Effector CD8-positive, alpha-beta T cell (primary cell): ENCODE measurements at regions not wholly inside any gene's neighbourhood (a gene's known extent, or its start where the extent isn't known, plus 50 kb on each side); places are given as distances from the start of the nearest gene placed in this dataset.

Experiments
- DNase-seq: peaks from one replicate; lab custom pipeline; 2025; lab: John Stamatoyannopoulos, UW

DNA sequence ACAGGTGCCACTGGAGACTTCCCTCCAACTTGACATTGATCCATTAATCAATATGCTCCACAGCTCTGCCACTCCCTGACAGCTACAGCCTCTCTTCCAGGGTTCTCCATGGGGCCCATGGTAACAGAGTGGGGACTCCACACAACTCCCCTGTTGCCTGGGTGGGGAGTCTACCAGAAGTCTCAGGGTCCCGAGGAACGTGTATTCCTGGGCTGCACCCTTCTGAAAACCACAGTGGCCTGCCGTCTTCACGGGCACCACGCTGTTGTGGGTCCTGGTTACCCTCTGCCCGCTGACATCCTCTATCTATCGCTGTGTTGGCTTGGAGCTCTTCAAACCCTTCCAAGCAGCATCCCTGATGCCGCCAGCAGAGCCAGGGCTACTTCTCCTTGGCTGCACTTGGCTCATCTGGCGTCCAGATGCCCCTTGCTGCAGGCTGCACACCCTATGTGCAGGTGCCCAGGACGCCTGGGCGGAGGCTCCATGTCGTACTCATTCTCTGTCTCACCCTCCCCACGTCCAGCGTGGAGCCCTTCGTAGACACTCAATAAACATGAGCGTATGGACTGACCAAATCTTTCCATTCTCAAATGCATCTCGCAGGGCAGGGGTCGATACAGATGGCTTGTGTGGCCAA is 1341.8 kb downstream of the TBC1D22A start:
- DNase-seq: no peak

GRCh38 chr22:48103126-48103875 is 1340.9 kb downstream of the TBC1D22A start:
- DNase-seq: no peak

DNA sequence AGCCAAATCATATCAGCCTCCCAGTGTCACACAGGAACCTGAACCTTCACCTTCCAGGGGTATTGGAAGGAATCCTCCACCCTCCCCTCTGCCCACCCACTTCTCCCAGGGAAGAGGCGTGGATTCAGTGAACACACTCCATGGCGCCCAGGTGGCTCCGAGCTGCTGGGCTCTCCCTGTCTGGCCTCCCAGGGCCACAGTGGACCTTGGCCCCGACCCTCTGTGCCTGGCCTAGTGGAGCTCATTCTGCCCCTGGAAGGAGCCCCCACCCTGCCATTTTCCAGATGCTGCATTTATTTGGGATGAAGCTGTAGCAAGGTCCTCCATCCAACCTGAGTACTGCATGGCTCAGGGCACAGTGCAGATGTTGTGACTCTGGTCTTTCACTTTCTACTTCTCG is 1340.1 kb downstream of the TBC1D22A start:
- no peak for DNase-seq

GRCh38 chr22:48101704-48102103 is 1339.3 kb downstream of the TBC1D22A start:
- DNase-seq: no peak

- DNase-seq: no peak
Measured at GRCh38 chr22:48100685-48101417, 1338.4 kb downstream of the TBC1D22A start.

DNA sequence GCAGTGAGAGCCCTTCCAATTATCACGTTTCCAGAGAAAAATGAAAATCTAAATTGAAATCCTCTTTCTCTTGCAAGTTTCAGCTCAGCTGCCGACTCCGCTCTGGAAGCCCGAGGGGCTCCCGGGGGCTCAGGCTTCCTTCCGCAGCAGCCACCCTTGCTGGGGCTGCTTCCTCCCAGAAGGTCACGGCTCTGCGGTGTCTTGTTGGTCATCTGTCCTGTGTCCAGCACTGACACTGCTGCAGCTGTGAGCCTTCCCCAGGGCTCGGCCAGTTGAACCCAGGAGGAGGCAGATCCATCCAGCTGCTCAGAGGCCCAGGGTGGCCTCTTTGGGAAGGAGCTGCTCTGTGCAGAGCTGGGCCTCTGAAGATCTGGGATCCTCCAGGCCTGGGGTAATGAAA is 1337.2 kb downstream of the TBC1D22A start:
- DNase-seq: no peak

DNA sequence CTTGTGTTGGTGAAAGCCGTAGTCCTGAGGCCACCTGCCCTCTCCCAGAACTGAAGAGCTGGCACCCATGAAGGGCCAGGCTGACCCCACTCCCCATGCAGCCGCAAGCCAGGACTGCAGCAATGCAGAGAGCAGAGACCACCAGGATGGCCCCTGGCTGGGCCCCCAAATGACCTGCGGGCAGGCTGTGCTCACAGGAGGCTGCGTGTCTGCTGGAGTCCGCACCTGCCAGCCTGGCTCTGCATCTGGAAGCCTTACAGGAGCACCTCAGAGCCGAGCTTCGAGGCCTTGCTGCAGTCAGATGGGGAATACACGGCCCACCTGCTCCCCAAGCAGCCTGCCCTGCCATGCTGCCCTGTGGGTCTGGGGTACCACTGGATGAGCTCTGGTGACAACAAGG is 1336.8 kb downstream of the TBC1D22A start:
- DNase-seq: no peak

DNA sequence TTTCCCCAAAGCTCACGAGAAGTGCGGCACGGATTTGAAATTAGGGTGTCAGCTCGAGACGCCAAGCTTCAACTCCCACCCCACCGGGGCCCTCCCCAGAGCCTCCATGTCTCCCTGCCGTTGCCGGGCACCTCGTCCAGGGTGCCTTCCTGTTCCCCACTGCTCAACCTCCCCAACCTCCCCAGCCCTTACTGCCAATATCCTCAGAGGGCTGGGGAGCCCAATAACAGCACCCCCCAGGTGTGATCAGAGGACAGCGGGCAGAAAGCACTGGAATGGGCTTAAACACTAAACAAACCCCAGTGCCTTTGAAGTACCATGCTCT is 1336.4 kb downstream of the TBC1D22A start:
- DNase-seq: no peak

- no peak for DNase-seq
Measured at GRCh38 chr22:48098243-48098920, 1335.9 kb downstream of the TBC1D22A start.

DNA sequence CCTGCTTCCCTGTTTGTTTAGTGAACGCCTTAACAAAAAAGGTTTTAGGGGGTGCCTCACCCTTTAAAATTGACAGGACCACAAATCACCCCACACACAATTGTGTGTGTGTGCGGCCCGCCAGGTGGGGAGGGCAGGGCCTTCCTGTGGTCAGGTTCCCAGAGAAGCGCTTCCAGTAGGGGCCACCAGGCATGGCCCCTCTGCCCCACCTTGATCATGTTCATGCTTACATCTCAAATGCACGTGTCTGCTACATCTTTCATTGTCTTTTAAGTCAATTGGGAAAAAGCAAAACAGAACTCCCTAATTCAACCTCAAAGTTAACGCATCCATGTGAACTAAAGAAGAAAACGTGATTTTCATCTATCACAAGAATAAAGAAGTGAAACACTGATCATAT is 1335.3 kb downstream of the TBC1D22A start:
- DNase-seq: no peak

DNA sequence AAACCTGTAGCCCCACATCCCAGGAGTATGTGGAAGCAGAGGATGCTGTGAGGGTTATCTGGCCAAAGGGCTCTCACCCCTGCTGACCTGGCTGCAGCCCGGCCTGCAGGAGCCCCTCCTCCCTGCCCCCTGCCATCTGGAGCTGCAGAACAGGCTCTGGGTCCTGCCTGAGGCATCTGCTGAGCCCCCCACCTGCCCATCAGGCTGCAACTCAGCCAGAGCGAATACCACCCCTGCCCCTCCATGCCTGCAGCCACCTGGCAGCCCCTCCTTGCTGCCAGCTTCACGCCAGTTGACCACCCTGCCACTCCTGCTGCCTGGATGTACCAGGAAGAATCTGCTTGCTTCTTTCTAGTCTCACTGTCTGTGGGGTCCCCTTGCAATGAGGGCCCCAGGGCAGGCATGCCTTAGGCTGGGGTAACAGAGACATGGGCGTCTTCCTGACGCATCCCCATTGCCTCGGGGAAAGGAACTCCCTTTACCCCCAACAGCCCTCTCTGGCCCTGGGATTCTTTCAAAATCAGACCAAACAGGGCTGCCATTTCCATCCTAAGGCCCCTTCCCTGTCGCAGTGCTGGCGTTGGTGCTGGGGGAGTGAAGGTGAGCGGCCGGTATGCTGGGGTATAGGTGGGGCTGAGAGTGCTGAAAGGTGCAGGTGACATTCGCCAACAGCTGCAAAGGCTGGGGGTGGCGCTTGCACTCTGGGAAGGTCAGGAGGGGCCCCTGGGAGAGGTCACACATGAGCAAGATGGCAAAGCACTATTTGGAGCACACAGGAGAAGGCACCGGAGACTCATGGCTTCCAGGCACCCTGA is 1334.6 kb downstream of the TBC1D22A start:
- DNase-seq: no peak

GRCh38 chr22:48096411-48096810 is 1334.0 kb downstream of the TBC1D22A start:
- no peak for DNase-seq

- DNase-seq: no peak
Measured at GRCh38 chr22:48093981-48094380, 1331.5 kb downstream of the TBC1D22A start.

GRCh38 chr22:48092866-48093265 is 1330.4 kb downstream of the TBC1D22A start:
- DNase-seq: no peak

DNA sequence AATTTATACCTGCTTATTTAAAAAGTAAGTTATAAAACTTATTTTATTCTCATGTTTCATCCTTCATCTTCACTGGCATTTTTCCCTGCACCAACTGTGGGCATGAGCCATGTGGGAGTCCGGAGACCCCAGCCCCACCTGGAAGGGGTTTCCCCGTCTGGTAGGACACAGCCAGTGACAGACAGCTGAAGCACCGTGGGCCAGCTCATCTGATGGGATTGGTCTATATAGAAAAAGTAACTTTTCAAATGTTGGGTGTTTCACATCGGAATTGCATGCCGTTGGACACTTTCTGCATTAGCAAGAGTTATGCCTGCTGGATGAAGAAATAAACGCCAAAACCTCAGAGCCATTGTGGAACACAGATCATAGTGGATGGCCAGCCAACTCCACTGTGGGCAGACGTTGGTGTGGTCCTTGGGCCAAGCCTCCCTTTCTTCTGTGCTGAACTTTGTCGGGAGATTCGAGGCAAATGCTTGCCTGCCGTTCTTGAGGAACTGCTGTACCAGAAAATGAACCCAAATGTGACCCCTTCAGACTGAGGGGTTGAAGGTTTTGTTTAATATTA is 1329.3 kb downstream of the TBC1D22A start:
- DNase-seq: no peak

DNA sequence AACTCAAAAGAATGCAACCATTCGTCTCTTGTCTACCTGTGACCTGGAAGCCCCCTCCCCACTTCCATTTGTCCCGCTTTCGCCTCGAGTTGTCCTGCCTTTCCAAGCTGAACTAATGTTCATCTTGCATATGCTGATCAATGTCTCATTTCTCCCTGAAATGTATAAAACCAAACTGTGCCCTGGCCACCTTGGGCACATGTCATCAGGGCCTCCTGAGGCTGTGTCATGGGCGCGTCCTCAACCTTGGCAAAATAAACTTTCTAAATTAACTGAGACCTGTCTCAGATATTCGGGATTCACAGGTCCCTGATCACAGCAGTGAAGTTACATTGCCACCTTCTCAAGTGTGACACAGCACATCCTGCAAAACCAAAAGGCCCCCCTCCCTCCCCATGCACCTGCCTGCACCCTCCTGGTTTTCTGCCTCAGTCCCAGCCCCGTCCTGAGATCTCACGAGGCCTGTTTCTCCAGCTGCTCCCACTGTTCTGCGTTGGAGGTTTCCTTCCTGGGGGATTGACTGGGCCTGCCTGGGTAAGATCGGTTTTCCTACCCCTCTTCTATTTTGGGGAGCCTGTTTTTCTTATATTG is 1328.7 kb downstream of the TBC1D22A start:
- DNase-seq: no peak

DNA sequence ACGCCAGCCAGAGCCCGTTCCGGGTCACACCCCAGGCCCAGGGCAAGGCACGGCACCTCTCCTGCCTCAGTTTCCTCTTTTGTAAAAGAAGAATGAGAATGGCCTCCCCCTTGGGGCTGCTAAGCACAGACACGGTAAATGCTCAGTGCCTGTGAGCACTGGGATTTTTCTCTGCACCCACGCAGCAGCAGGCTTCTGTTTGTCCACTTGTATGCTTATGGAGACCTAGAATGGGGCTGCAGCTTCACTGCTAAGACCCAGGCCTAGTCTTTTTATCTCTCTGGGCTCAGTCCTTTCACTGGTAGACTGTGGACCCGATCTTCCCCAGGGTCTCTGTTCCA is 1327.9 kb downstream of the TBC1D22A start:
- no peak for DNase-seq

DNA sequence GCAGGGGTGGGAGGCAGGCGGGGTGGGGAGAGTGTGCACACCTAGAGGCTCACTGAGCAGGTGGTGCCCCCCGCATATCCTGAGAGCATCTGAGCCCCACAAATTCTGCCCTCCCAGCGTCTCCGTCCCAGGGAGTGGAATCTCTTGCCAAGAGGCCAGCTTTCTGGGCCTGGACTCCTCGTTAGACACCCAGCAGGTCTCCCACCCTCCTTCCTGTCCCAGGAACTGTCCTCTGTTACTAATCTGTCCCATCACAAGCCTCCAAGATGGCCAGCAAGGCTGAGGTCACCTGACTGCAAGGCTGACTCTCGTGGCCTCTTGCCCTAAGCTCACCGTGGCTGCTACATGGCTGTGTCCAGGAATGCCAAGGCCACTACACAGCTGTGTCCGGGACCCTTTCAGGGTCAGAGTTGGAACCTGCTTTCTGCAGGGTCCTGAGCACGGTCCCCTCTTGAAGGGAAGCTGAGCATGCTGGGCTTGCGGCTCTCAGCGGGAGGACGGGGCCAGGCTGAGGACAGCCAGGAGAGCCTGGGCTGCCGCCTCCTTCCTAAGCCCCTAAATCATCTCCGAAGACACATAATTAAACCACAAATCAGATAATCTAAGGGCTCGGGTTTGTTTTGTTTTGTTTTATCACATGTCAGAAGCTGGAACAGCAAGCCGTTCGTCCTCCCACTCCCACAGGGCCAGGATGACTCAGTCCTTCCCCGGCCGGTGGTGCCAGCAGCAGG is 1327.3 kb downstream of the TBC1D22A start:
- DNase-seq: no peak

DNA sequence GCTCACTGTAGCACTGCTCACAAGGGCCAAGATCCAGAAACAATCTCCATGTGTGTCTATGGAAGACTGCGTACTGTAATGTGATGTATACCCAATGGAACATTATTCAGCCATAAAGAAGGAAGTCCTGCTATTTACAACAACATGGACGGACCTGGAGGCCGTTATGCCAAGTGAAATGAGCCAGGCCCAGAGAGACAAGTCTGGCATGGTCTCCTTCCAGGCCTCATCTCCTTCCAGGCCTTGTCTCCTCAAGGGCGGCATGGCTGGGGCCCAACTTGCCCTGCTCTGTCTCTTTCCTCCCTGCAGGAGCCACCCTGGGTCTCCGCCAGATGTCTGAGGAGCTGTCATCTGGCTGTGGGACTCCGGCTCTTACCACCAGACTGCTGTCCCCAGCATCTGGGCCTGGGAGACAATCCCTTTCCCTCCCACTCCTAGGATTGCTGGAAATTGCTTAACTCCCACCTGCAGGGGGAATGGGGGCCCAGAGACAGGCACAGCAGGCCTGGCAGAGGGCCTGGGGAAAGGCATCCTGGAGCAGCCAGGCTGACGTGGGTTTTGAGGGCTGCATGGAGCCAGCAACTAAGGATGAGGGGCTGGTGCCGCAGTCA is 1326.6 kb downstream of the TBC1D22A start:
- no peak for DNase-seq

GRCh38 chr22:48088251-48088650 is 1325.8 kb downstream of the TBC1D22A start:
- no peak for DNase-seq
